HEK293T (cell line): ENCODE measurements at regions not wholly inside any gene's neighbourhood (a gene's known extent, or its start where the extent isn't known, plus 50 kb on each side); places are given as distances from the start of the nearest gene placed in this dataset.

Source experiments
- CTCF ChIA-PET: fragments of 350-600 bp; formaldehyde crosslinking; extraction: SDS; loops from one replicate; lab custom pipeline; 2021; ENCODE audit warnings: antibody characterized with exemption, inconsistent platforms; lab: Yijun Ruan, JAX
- POLR2A ChIA-PET: fragments of 350-600 bp; formaldehyde crosslinking; extraction: SDS; loops from one replicate; lab custom pipeline; 2020; ENCODE audit warnings: antibody characterized with exemption, inconsistent platforms; lab: Yijun Ruan, JAX
- DNase-seq: peaks from one replicate; pipeline ENCODE4 v3.0.0; 2012; ENCODE audit warnings: mixed read lengths; ENCODE audit errors: extremely low spot score
- ARNT ChIP-seq: fragments of 450-650 bp; IDR thresholded peaks from 2 replicates; pipeline ENCODE4 v1.6.1; 2017; ENCODE audit warnings: mild to moderate bottlenecking
- BHLHE40 ChIP-seq: fragments of 450-650 bp; IDR thresholded peaks from 2 replicates; pipeline ENCODE4 v1.6.1; 2016; ENCODE audit warnings: mild to moderate bottlenecking, moderate library complexity, borderline replicate concordance
- CTBP1 ChIP-seq: fragments of 450-650 bp; IDR thresholded peaks from 2 replicates; pipeline ENCODE4 v1.6.1; 2016; ENCODE audit warnings: borderline replicate concordance
- ELF4 ChIP-seq: fragments of 450-650 bp; IDR thresholded peaks from 2 replicates; pipeline ENCODE4 v1.6.1; 2017; ENCODE audit warnings: antibody characterized with exemption
- FOXA1 ChIP-seq: fragments of 450-650 bp; IDR thresholded peaks from 2 replicates; pipeline ENCODE4 v1.6.1; 2016; ENCODE audit warnings: mild to moderate bottlenecking
- FOXK2 ChIP-seq: fragments of 450-650 bp; IDR thresholded peaks from 2 replicates; pipeline ENCODE4 v1.6.1; 2016; ENCODE audit warnings: mild to moderate bottlenecking
- FOXM1 ChIP-seq: fragments of 450-650 bp; IDR thresholded peaks from 2 replicates; pipeline ENCODE4 v1.6.1; 2017; ENCODE audit warnings: mild to moderate bottlenecking, borderline replicate concordance
- HDGF ChIP-seq: fragments of 450-650 bp; IDR thresholded peaks from 2 replicates; pipeline ENCODE4 v1.6.1; 2017; ENCODE audit warnings: antibody characterized with exemption, borderline replicate concordance
- L3MBTL2 ChIP-seq: fragments of 450-650 bp; conservative IDR thresholded peaks from 2 replicates; pipeline ENCODE4 v1.6.1; 2016; ENCODE audit warnings: mild to moderate bottlenecking
- LEF1 ChIP-seq: fragments of 450-650 bp; IDR thresholded peaks from 2 replicates; pipeline ENCODE4 v1.6.1; 2017; ENCODE audit warnings: mild to moderate bottlenecking, borderline replicate concordance
- NFRKB ChIP-seq: fragments of 450-650 bp; IDR thresholded peaks from 2 replicates; pipeline ENCODE4 v1.6.1; 2016; ENCODE audit warnings: mild to moderate bottlenecking, moderate library complexity
- PKNOX1 ChIP-seq: fragments of 450-650 bp; IDR thresholded peaks from 2 replicates; pipeline ENCODE4 v1.6.1; 2016
- SP1 ChIP-seq: fragments of 450-650 bp; IDR thresholded peaks from 2 replicates; pipeline ENCODE4 v1.6.1; 2017
- SUZ12 ChIP-seq: fragments of 450-650 bp; IDR thresholded peaks from 2 replicates; pipeline ENCODE4 v1.6.1; 2016; ENCODE audit warnings: mild to moderate bottlenecking
- TARDBP ChIP-seq: fragments of 450-650 bp; IDR thresholded peaks from 2 replicates; pipeline ENCODE4 v1.6.1; 2016
- ZNF384 ChIP-seq: fragments of 450-650 bp; IDR thresholded peaks from 2 replicates; pipeline ENCODE4 v1.6.1; 2016

DNA sequence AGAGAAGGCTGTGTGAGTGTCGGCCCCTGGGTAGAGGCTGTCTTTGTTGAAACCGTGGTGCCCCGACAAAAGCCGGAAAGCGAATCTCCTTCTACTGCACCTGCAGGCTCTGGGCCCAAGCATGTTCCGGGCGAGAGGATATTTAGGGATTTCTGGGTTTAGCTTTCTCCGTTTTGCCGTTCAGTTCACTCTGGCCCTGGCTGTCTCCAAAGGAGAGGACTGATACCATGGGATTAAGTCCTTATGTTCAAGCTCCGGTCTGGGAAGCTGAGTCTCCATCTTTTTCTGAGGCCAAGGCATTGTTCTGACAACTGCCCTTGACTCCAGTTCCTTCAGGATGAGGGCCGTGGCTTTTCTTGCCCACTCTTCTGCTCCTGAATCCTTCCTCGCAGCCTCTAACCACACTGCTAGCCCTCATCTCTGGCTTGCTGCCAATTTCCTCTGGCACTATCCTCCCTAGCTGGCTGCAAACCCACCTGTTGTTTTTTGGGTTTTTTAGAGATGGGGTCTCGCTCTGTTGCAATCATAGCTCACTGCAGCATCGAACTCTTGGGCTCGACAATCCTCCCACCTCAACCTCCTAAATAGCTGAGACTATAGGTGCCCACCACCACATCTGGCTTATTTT lies 206.8 kb downstream of the SKIDA1 start:
- DNase-seq: no peak
- TF ChIP-seq ZNF384: no peak
- no peak for TF ChIP-seq TARDBP
- no peak for TF ChIP-seq PKNOX1
- TF ChIP-seq CTBP1: no peak
- TF ChIP-seq FOXM1: no peak
- TF ChIP-seq BHLHE40: no peak
- TF ChIP-seq L3MBTL2: no peak
- TF ChIP-seq ARNT: no peak
- CTCF ChIA-PET: interaction anchor here (0.9 kb wide), 1 partner anchor 17 kb away, joined by 3 read pairs; no protein-coding TSS in a partner anchor
- POLR2A ChIA-PET: no interaction called here

- DNase-seq: no peak
- CTCF ChIA-PET: interaction anchor here (0.9 kb wide), 1 partner anchor 17 kb away, joined by 3 read pairs; no protein-coding TSS in a partner anchor
- POLR2A ChIA-PET: no interaction called here
- TF ChIP-seq NFRKB (no peak), HDGF (no peak), SUZ12 (no peak), ARNT (no peak)
Measured at GRCh38 chr10:21317902-21318301, 207.6 kb downstream of the SKIDA1 start.

DNA sequence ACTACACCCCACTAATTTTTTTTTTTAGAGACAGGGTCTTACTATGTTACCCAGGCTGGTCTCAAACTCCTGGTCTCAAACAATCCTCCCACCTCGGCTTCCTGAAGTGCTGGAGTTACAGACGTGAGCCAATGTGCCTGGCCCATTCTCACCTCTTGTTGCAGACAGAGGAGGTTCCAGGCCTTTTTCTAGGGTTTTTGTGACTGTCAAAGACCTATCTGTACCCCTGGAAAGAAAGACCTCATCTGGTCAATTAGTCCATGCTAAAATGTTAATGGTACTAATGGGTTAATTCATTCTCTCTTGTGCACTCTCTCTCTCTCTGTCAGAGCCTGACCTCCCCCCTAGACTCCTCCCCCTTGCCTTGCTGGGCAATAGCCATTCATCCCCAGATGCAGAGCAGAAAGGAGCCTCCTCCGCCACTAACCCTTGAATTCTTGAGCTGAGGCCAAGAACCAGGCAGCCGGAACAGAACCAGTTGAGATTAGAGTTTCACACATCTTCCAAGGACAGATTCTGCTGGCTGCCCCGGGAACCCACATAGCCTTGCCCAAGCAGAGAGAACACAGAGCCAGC lies 209.7 kb downstream of the SKIDA1 start:
- CTCF ChIA-PET: no interaction called here
- POLR2A ChIA-PET: no interaction called here

GRCh38 chr10:21314906-21315644 lies 210.4 kb downstream of the SKIDA1 start:
- ChIA-PET CTCF (no interaction called here), POLR2A (no interaction called here)
- no peak for TF ChIP-seq ELF4
- TF ChIP-seq ARNT: no peak
- no peak for TF ChIP-seq LEF1
- TF ChIP-seq CTBP1: no peak
- no peak for TF ChIP-seq FOXA1
- no peak for TF ChIP-seq ZNF384
- no peak for TF ChIP-seq TARDBP
- no peak for TF ChIP-seq SUZ12
- no peak for TF ChIP-seq NFRKB
- TF ChIP-seq FOXM1: no peak
- DNase-seq: no peak

More for the DNA sequence above, 209.7 kb downstream of the SKIDA1 start:
- no peak for TF ChIP-seq HDGF
- TF ChIP-seq BHLHE40: no peak
- no peak for TF ChIP-seq L3MBTL2
- TF ChIP-seq FOXM1: no peak
- TF ChIP-seq FOXK2: no peak
- TF ChIP-seq TARDBP: no peak
- no peak for TF ChIP-seq LEF1
- TF ChIP-seq PKNOX1: no peak
- TF ChIP-seq ARNT: no peak
- no peak for TF ChIP-seq NFRKB
- no peak for DNase-seq

GRCh38 chr10:21314111-21314626 lies 211.3 kb downstream of the SKIDA1 start:
- no peak for DNase-seq

GRCh38 chr10:21313691-21314090 lies 211.8 kb downstream of the SKIDA1 start:
- TF ChIP-seq L3MBTL2: no peak
- ChIA-PET POLR2A (no interaction called here), CTCF (no interaction called here)
- DNase-seq: no peak

More at GRCh38 chr10:21314111-21314626, 211.3 kb downstream of the SKIDA1 start:
- no peak for TF ChIP-seq BHLHE40
- no peak for TF ChIP-seq NFRKB
- no peak for TF ChIP-seq SUZ12
- no peak for TF ChIP-seq ARNT
- no peak for TF ChIP-seq CTBP1
- TF ChIP-seq HDGF: no peak
- TF ChIP-seq FOXK2: no peak
- TF ChIP-seq FOXM1: no peak
- ChIA-PET CTCF (no interaction called here), POLR2A (no interaction called here)

GRCh38 chr10:21311426-21311825 lies 214.1 kb downstream of the SKIDA1 start:
- no peak for DNase-seq
- TF ChIP-seq L3MBTL2 (no peak), LEF1 (no peak), ZNF384 (no peak), CTBP1 (no peak), FOXK2 (no peak), PKNOX1 (no peak), SP1 (no peak), TARDBP (no peak), NFRKB (no peak), SUZ12 (no peak), BHLHE40 (no peak), ELF4 (no peak), FOXM1 (no peak), ARNT (no peak), FOXA1 (no peak), HDGF (no peak)
- ChIA-PET POLR2A (no interaction called here), CTCF (no interaction called here)
